ENCODE measurements at regions not wholly inside any gene's neighbourhood (a gene's known extent, or its start where the extent isn't known, plus 50 kb on each side); places are given as distances from the start of the nearest gene placed in this dataset.

GRCh38 chr9:1776668-1777067 is 238.5 kb upstream of the SMARCA2 start:
- no peaks in the 10 kb centered on the region for H3K36me3 ChIP-seq (ENCODE audit: insufficient read depth, low read length)
- no peak overlapping the region for H3K4me2 ChIP-seq (ENCODE audit: low read length)
- TF ChIP-seq EZH2 (IDR thresholded peaks at IDR 0.05; ENCODE audit: borderline replicate concordance, low read length) (no peak), CTCF (IDR thresholded peaks at IDR 0.05; ENCODE audit: low read length) (no peak)
- no peaks in the 10 kb centered on the region; the same call in 1 of the 2 replicates for H3K27me3 ChIP-seq (ENCODE audit: insufficient read depth, low read length)
- H3K9me2 ChIP-seq (ENCODE audit: low read depth, low read length), result no peaks in the 10 kb centered on the region
- no peak overlapping the region for H2AFZ ChIP-seq (ENCODE audit: low read length)
- H3K4me3 ChIP-seq (ENCODE audit: low read depth, low read length, poor library complexity, severe bottlenecking), result no peak overlapping the region
- no peaks in the 10 kb centered on the region for H3F3A ChIP-seq (ENCODE audit: insufficient read depth, low read length)
- 0 out of 2 replicates have a peak, but pooled peaks cover 3% of the 10 kb centered on the region for H3K9me3 ChIP-seq (ENCODE audit: low read length)
- H3K4me1 ChIP-seq (ENCODE audit: insufficient read depth, low read length, severe bottlenecking), result no peaks in the 10 kb centered on the region
- H3K9ac ChIP-seq (ENCODE audit: low read length), result no peak overlapping the region
- no peaks in the 10 kb centered on the region for H4K20me1 ChIP-seq (ENCODE audit: insufficient read depth, low read length)
- H3K79me2 ChIP-seq (ENCODE audit: insufficient read depth, low read length), result no peaks in the 10 kb centered on the region
- H3K27ac ChIP-seq (ENCODE audit: low read depth, low read length, poor library complexity, severe bottlenecking), result no peak overlapping the region

- Histone ChIP-seq H3K27me3 (ENCODE audit: insufficient read depth, low read length) (no peaks in the 10 kb centered on the region), H3K9me2 (ENCODE audit: low read depth, low read length) (no peaks in the 10 kb centered on the region), H2AFZ (ENCODE audit: low read length) (no peak overlapping the region), H3K9me3 (ENCODE audit: low read length) (no peaks in the 10 kb centered on the region), H3K4me3 (ENCODE audit: low read depth, low read length, poor library complexity, severe bottlenecking) (no peak overlapping the region), H3K79me2 (ENCODE audit: insufficient read depth, low read length) (no peaks in the 10 kb centered on the region), H3K27ac (ENCODE audit: low read depth, low read length, poor library complexity, severe bottlenecking) (no peak overlapping the region), H3K4me1 (ENCODE audit: insufficient read depth, low read length, severe bottlenecking) (no peaks in the 10 kb centered on the region), H4K20me1 (ENCODE audit: insufficient read depth, low read length) (no peaks in the 10 kb centered on the region), H3K36me3 (ENCODE audit: insufficient read depth, low read length) (no peaks in the 10 kb centered on the region), H3F3A (ENCODE audit: insufficient read depth, low read length) (no peaks in the 10 kb centered on the region), H3K9ac (ENCODE audit: low read length) (no peak overlapping the region), H3K4me2 (ENCODE audit: low read length) (no peak overlapping the region)
- TF ChIP-seq EZH2 (IDR thresholded peaks at IDR 0.05; ENCODE audit: borderline replicate concordance, low read length) (no peak), CTCF (IDR thresholded peaks at IDR 0.05; ENCODE audit: low read length) (no peak)
Observed at GRCh38 chr9:1791191-1791590, 224.0 kb upstream of the SMARCA2 start.

- no peak overlapping the region for H3K9ac ChIP-seq (ENCODE audit: low read length)
- H3K79me2 ChIP-seq (ENCODE audit: insufficient read depth, low read length), result no peaks in the 10 kb centered on the region
- no peaks in the 10 kb centered on the region for H3K27me3 ChIP-seq (ENCODE audit: insufficient read depth, low read length)
- H2AFZ ChIP-seq (ENCODE audit: low read length), result no peak overlapping the region
- H3K36me3 ChIP-seq (ENCODE audit: insufficient read depth, low read length), result no peaks in the 10 kb centered on the region
- no peak overlapping the region for H3K4me2 ChIP-seq (ENCODE audit: low read length)
- H4K20me1 ChIP-seq (ENCODE audit: insufficient read depth, low read length), result no peaks in the 10 kb centered on the region
- H3K4me1 ChIP-seq (ENCODE audit: insufficient read depth, low read length, severe bottlenecking), result no peaks in the 10 kb centered on the region
- no peaks in the 10 kb centered on the region for H3K9me2 ChIP-seq (ENCODE audit: low read depth, low read length)
- no peak for TF ChIP-seq EZH2 (IDR thresholded peaks at IDR 0.05; ENCODE audit: borderline replicate concordance, low read length)
- no peak for TF ChIP-seq CTCF (IDR thresholded peaks at IDR 0.05; ENCODE audit: low read length)
- H3K27ac ChIP-seq (ENCODE audit: low read depth, low read length, poor library complexity, severe bottlenecking), result no peak overlapping the region
- H3K4me3 ChIP-seq (ENCODE audit: low read depth, low read length, poor library complexity, severe bottlenecking), result no peak overlapping the region
- H3K9me3 ChIP-seq (ENCODE audit: low read length), result no peaks in the 10 kb centered on the region
- H3F3A ChIP-seq (ENCODE audit: insufficient read depth, low read length), result no peaks in the 10 kb centered on the region
Observed at GRCh38 chr9:1794547-1795270, 220.4 kb upstream of the SMARCA2 start.

Measured in OCI-LY1 (cell line).